Stomach (tissue), 8 donors: ENCODE measurements at regions not wholly inside any gene's neighbourhood (a gene's known extent, or its start where the extent isn't known, plus 50 kb on each side); places are given as distances from the start of the nearest gene placed in this dataset.
"Not testable (repeated sequence)": the region's sequence is repeated elsewhere in the genome, so short reads cannot be mapped to it uniquely, and the experiment has no call there.

Experiments used
- DNase-seq, 2 donors: peaks; one replicate each; pipeline versions ENCODE4 v3.0.0 to v3.0.0-alpha.2; 2013 to 2019
- H3K27ac ChIP-seq, 5 donors: fragments of 200-600 bp in 4 of 5; sonication (generic) in 4 of 5; one replicate each; pipeline ENCODE4 v1.5.1; 2013 to 2019; ENCODE audit warnings: mild to moderate bottlenecking in 1 of 5, moderate library complexity in 1 of 5
- H3K27me3 ChIP-seq, 3 donors: fragments of 200-600 bp; sonication (generic); one replicate each; pipeline ENCODE4 v1.5.1; 2017 to 2019; ENCODE audit warnings: mixed run types in 1 of 3
- H3K36me3 ChIP-seq, 4 donors: fragments of 200-600 bp; sonication (generic); 1 replicate in 3 of 4; 2 replicates in 1 of 4; pipeline ENCODE4 v1.5.1; 2016 to 2019
- H3K4me1 ChIP-seq, 4 donors: fragments of 200-600 bp; sonication (generic); one replicate each; pipeline ENCODE4 v1.5.1; 2016 to 2019
- H3K4me3 ChIP-seq, 4 donors: fragments of 200-600 bp; sonication (generic) in 3 of 4; one replicate each; pipeline ENCODE4 v1.5.1; 2016 to 2019; ENCODE audit warnings: mild to moderate bottlenecking in 1 of 4
- H3K9me3 ChIP-seq, 4 donors: fragments of 200-600 bp; sonication (generic); one replicate each; pipeline ENCODE4 v1.5.1; 2016 to 2019
- CTCF ChIP-seq, 7 experiments: fragments of 450-650 bp in 4 of 7; fragments of 200-600 bp in 3 of 7; sonication (generic) in 3 of 7; IDR thresholded peaks; one replicate each; pipeline ENCODE4 v1.5.1; 2016 to 2019; ENCODE audit warnings: antibody characterized with exemption in 7 of 7, control low read depth in 2 of 7, mild to moderate bottlenecking in 1 of 7
- EP300 ChIP-seq: sonication (generic); formaldehyde crosslinking; IDR thresholded peaks from one replicate; pipeline ENCODE4 v1.6.1; 2017; ENCODE audit warnings: antibody characterized with exemption
- POLR2A ChIP-seq, 4 donors: fragments of 450-650 bp; IDR thresholded peaks; one replicate each; pipeline ENCODE4 v1.6.1; 2016; ENCODE audit warnings: antibody characterized with exemption in 4 of 4, control low read depth in 2 of 4, mild to moderate bottlenecking in 1 of 4, moderate library complexity in 1 of 4
- POLR2AphosphoS5 ChIP-seq, 3 donors: sonication (generic); formaldehyde crosslinking; IDR thresholded peaks; one replicate each; pipeline ENCODE4 v1.6.1; 2016; ENCODE audit warnings: antibody characterized with exemption in 3 of 3
- WGBS, 5 donors: extraction: QIAGEN DNeasy Blood & Tissue Kit in 3 of 5; methylation state at CpG; one replicate each; pipeline versions ENCODE4 v1.1.5 to v1.1.7; 2013 to 2018; 5-methylcytosine and 5-hydroxymethylcytosine counted together
- intact Hi-C: fragments of 100-400 bp; cut with DNase I; formaldehyde crosslinking; loops from one replicate; pipeline ENCODE4 v1.15.1; 2023; ENCODE audit warnings: low total_unique reads
- donor health status: healthy with polysubstance abuse.
- donor health status: Bipolar disorder and iron deficiency.
- donor health status: healthy.

- H3K27me3 ChIP-seq, result no peaks in the 10 kb centered on the region
- TF ChIP-seq EP300, result no peak
- TF ChIP-seq POLR2A (IDR thresholded peaks at IDR 0.05), result no peak
- TF ChIP-seq CTCF (IDR thresholded peaks at IDR 0.05), result no peak
- no peak for TF ChIP-seq POLR2AphosphoS5 (IDR thresholded peaks at IDR 0.05)
- H3K27ac ChIP-seq, result no peak overlapping the region
- no peak for DNase-seq
- H3K4me3 ChIP-seq, result no peak overlapping the region
- H3K4me1 ChIP-seq, result no peaks in the 10 kb centered on the region
- H3K9me3 ChIP-seq, result no peaks in the 10 kb centered on the region
- intact Hi-C loops, result no loop called here
- no peaks in the 10 kb centered on the region for H3K36me3 ChIP-seq
These were observed 1120.7 kb downstream of the GATA3 start for GRCh38 chr10:9175200-9175599.

- H3K36me3 ChIP-seq, DNase-seq, H3K4me3 ChIP-seq, H3K27ac ChIP-seq, H3K27me3 ChIP-seq, H3K4me1 ChIP-seq, intact Hi-C loops, H3K9me3 ChIP-seq: not testable (repeated sequence)
- 93 to 96% (median 95%) methylated on average over 30 to 48 of the region's 48 CpGs for WGBS, 5 donors
These were observed 1128.9 kb downstream of the GATA3 start for GRCh38 chr10:9183197-9183880.

- intact Hi-C loops, result no loop called here
- 90 to 95% (median 94%) methylated on average over 3 of the region's 3 CpGs for WGBS, 5 donors
- Histone ChIP-seq H3K4me1 (no peaks in the 10 kb centered on the region), H3K36me3 (no peaks in the 10 kb centered on the region), H3K27me3 (peaks cover 0 to 10% (median 0%) of the 10 kb centered on the region in 3 donors), H3K27ac (no peak overlapping the region), H3K4me3 (no peak overlapping the region), H3K9me3 (no peaks in the 10 kb centered on the region)
- no peak for DNase-seq
- TF ChIP-seq POLR2AphosphoS5 (IDR thresholded peaks at IDR 0.05), result no peak
- TF ChIP-seq POLR2A (IDR thresholded peaks at IDR 0.05), result no peak
- no peak for TF ChIP-seq CTCF (IDR thresholded peaks at IDR 0.05)
- TF ChIP-seq EP300, result no peak
These were observed 1133.7 kb downstream of the GATA3 start for GRCh38 chr10:9188022-9188810.

- WGBS, 5 donors, result 72 to 81% (median 76%) methylated on average over 2 of the region's 2 CpGs
- TF ChIP-seq POLR2A (IDR thresholded peaks at IDR 0.05) (no peak), EP300 (no peak), POLR2AphosphoS5 (IDR thresholded peaks at IDR 0.05) (no peak), CTCF (IDR thresholded peaks at IDR 0.05) (no peak)
- H3K9me3 ChIP-seq, result no peaks in the 10 kb centered on the region
- H3K27ac ChIP-seq, result no peak overlapping the region
- H3K36me3 ChIP-seq, result no peaks in the 10 kb centered on the region
- no peak for DNase-seq
- H3K27me3 ChIP-seq, result peaks cover 0 to 10% (median 0%) of the 10 kb centered on the region in 3 donors
- intact Hi-C loops, result no loop called here
- H3K4me3 ChIP-seq, result no peak overlapping the region
- H3K4me1 ChIP-seq, result no peaks in the 10 kb centered on the region
These were observed 1135.0 kb downstream of the GATA3 start for GRCh38 chr10:9189448-9189847.

GRCh38 chr10:9193120-9193519, 1138.6 kb downstream of the GATA3 start:
- peaks cover 0 to 10% (median 0%) of the 10 kb centered on the region in 3 donors for H3K27me3 ChIP-seq
- 81 to 87% (median 85%) methylated on average over 6 of the region's 6 CpGs for WGBS, 5 donors
- TF ChIP-seq POLR2AphosphoS5 (IDR thresholded peaks at IDR 0.05), result no peak
- no peak for TF ChIP-seq POLR2A (IDR thresholded peaks at IDR 0.05)
- TF ChIP-seq CTCF (IDR thresholded peaks at IDR 0.05), result no peak
- no peak for TF ChIP-seq EP300
- no peaks in the 10 kb centered on the region for H3K4me1 ChIP-seq
- no peaks in the 10 kb centered on the region for H3K9me3 ChIP-seq
- DNase-seq, result no peak
- no peaks in the 10 kb centered on the region for H3K36me3 ChIP-seq
- H3K4me3 ChIP-seq, result no peak overlapping the region
- intact Hi-C loops, result no loop called here
- no peak overlapping the region for H3K27ac ChIP-seq
